Esophagus (tissue), 2 donors: ENCODE measurements at regions not wholly inside any gene's neighbourhood (a gene's known extent, or its start where the extent isn't known, plus 50 kb on each side); places are given as distances from the start of the nearest gene placed in this dataset.
A peak's percentile ranks its signal among the peaks of the same experiment; 100 is the strongest.

Experiments used
- H3K27ac ChIP-seq, 2 donors: one replicate each; pipeline ENCODE4 v1.5.1; 2013; ENCODE audit warnings: low read depth in 2 of 2, mild to moderate bottlenecking in 2 of 2, inconsistent platforms in 1 of 2, low read length in 1 of 2, moderate library complexity in 1 of 2
- H3K27me3 ChIP-seq, 2 donors: one replicate each; pipeline ENCODE4 v1.6.1; 2013; ENCODE audit warnings: low read length in 2 of 2, control low read depth in 1 of 2, mild to moderate bottlenecking in 1 of 2; ENCODE audit not compliant: insufficient read depth in 2 of 2, control insufficient read depth in 1 of 2
- H3K36me3 ChIP-seq, 2 donors: one replicate each; pipeline ENCODE4 v1.6.1; 2013; ENCODE audit warnings: low read length in 1 of 2; ENCODE audit not compliant: control insufficient read depth in 2 of 2, insufficient read depth in 2 of 2
- H3K4me1 ChIP-seq, 2 donors: one replicate each; pipeline ENCODE4 v1.6.1; 2013; ENCODE audit warnings: low read length in 1 of 2; ENCODE audit not compliant: control insufficient read depth in 2 of 2, insufficient read depth in 2 of 2
- H3K4me3 ChIP-seq, 2 donors: one replicate each; pipeline ENCODE4 v1.5.1; 2013; ENCODE audit warnings: low read length in 2 of 2, mild to moderate bottlenecking in 2 of 2, low read depth in 1 of 2, moderate library complexity in 1 of 2
- H3K9me3 ChIP-seq, 2 donors: one replicate each; pipeline ENCODE4 v1.6.1; 2013; ENCODE audit warnings: mild to moderate bottlenecking in 2 of 2, low read depth in 1 of 2, low read length in 1 of 2, moderate library complexity in 1 of 2; ENCODE audit not compliant: control insufficient read depth in 2 of 2, insufficient read depth in 1 of 2
- WGBS, 2 donors: extraction: QIAGEN DNeasy Blood & Tissue Kit; methylation state at CpG; one replicate each; pipeline ENCODE4 v1.1.7; 2013; 5-methylcytosine and 5-hydroxymethylcytosine counted together
- donor health status: healthy with polysubstance abuse.
- donor health status: Bipolar disorder and iron deficiency.

- H3K4me1 ChIP-seq, result no peaks in the 10 kb centered on the region
- H3K9me3 ChIP-seq, result no peaks in the 10 kb centered on the region
- no peak overlapping the region for H3K4me3 ChIP-seq
- no peaks in the 10 kb centered on the region for H3K36me3 ChIP-seq
- no peaks in the 10 kb centered on the region for H3K27me3 ChIP-seq
- H3K27ac ChIP-seq, result peak overlapping the region; percentile 35 to 36
- WGBS, 2 donors, result 47 to 51% methylated on average over 4 of the region's 4 CpGs
Observed at GRCh38 chr2:237181844-237182243, 96.2 kb downstream of the COPS8 start.

DNA sequence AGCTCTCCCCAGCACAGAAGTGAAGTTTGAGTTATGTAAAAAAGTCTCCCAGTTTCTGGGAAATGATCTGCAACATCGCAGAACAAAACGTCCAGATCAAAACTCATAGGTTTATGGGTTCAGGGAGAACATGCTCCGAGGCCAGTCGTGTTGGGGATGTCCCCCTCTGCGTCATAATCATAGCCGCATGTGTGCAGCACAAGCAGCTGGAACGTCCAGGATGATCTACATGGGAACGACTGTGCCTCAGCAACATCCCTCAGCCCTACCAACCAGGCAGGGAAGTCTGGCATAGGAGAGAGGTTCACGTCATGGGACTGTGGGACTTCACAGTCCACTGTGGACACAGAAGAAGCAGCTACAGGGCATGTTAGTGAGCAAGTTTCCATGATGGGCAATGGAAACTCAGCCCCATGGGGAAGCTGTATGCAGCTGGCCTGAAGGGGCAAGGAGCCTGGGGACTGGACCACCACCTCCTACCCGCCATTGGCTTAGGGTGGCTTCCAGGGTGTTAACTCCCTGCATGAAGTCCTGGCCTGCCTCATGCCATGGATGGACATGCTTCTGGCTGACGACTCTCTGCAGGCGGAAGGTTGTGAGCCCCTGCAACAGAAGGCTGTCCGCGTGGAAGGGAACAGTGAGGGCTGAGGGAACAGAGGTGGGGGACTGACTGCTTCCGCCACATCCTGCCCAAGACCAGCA is 96.9 kb downstream of the COPS8 start:
- 83 to 85% methylated on average over 15 of the region's 15 CpGs for WGBS, 2 donors

GRCh38 chr2:237184192-237184918 is 98.7 kb downstream of the COPS8 start:
- Histone ChIP-seq H3K4me3 (no peak overlapping the region), H3K27ac (no peak overlapping the region), H3K36me3 (no peaks in the 10 kb centered on the region), H3K4me1 (no peaks in the 10 kb centered on the region), H3K9me3 (no peaks in the 10 kb centered on the region), H3K27me3 (no peaks in the 10 kb centered on the region)
- 83 to 87% methylated on average over 14 of the region's 14 CpGs for WGBS, 2 donors

More for the DNA sequence above, 96.9 kb downstream of the COPS8 start:
- H3K9me3 ChIP-seq, result no peaks in the 10 kb centered on the region
- no peaks in the 10 kb centered on the region for H3K4me1 ChIP-seq
- H3K27ac ChIP-seq, result peak overlapping the region; percentile 8 to 44
- no peaks in the 10 kb centered on the region for H3K27me3 ChIP-seq
- no peaks in the 10 kb centered on the region for H3K36me3 ChIP-seq
- no peak overlapping the region for H3K4me3 ChIP-seq

- 69 to 76% methylated on average over 9 of the region's 9 CpGs for WGBS, 2 donors
- Histone ChIP-seq H3K4me3 (no peak overlapping the region), H3K27ac (no peak overlapping the region), H3K27me3 (no peaks in the 10 kb centered on the region), H3K9me3 (no peaks in the 10 kb centered on the region), H3K36me3 (no peaks in the 10 kb centered on the region), H3K4me1 (no peaks in the 10 kb centered on the region)
Observed at GRCh38 chr2:237184919-237185552, 99.3 kb downstream of the COPS8 start.

GRCh38 chr2:237185553-237185925 is 99.8 kb downstream of the COPS8 start:
- Histone ChIP-seq H3K27ac (no peak overlapping the region), H3K4me3 (no peak overlapping the region), H3K27me3 (no peaks in the 10 kb centered on the region), H3K36me3 (no peaks in the 10 kb centered on the region), H3K9me3 (no peaks in the 10 kb centered on the region), H3K4me1 (no peaks in the 10 kb centered on the region)
- WGBS, 2 donors, result 66% methylated on average over 7 of the region's 7 CpGs

GRCh38 chr2:237189799-237190198 is 104.1 kb downstream of the COPS8 start:
- WGBS, 2 donors, result 90% methylated on average over 5 of the region's 5 CpGs
- Histone ChIP-seq H3K27me3 (no peaks in the 10 kb centered on the region), H3K27ac (no peak overlapping the region), H3K9me3 (no peaks in the 10 kb centered on the region), H3K36me3 (no peaks in the 10 kb centered on the region), H3K4me3 (no peak overlapping the region), H3K4me1 (no peaks in the 10 kb centered on the region)

DNA sequence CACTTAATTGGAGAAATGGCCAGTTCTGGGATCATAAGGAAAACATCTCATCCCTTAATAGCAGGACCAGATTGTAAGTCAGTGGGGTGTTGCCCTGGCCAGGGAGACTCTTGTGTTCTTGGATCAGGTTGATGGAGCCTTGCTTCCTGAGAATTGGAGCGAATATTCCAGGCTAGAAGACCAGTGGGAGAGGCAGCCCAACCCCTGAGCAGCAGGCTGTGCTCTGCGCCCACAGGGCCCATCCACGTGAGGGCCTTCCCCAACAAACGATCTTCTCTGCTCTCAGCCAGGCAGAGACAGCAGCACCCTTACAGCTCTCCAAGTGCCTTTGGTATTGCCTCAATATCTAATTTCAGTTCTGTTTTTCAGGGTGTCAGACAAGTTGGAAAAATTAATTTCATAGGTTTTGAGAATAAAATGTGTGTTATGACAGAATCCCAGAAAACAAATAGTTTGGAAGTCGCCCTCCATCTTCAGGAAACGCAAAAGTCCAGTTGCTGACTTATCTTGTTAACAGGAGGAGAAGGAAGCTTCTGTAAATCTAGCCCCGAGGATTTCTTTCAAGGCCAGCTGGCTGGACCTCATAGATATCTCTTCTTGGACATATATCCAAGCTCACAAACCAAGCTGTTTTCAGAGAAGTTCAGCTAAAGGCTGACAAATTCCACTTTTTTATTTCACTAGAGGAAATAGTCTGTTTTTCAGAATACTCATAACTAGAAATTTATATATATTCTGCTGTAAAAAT is 105.5 kb downstream of the COPS8 start:
- Histone ChIP-seq H3K27me3 (no peaks in the 10 kb centered on the region), H3K4me1 (no peaks in the 10 kb centered on the region), H3K27ac (no peak overlapping the region), H3K9me3 (no peaks in the 10 kb centered on the region), H3K36me3 (no peaks in the 10 kb centered on the region), H3K4me3 (no peak overlapping the region)
- 61 to 69% methylated on average over 7 of the region's 7 CpGs for WGBS, 2 donors

DNA sequence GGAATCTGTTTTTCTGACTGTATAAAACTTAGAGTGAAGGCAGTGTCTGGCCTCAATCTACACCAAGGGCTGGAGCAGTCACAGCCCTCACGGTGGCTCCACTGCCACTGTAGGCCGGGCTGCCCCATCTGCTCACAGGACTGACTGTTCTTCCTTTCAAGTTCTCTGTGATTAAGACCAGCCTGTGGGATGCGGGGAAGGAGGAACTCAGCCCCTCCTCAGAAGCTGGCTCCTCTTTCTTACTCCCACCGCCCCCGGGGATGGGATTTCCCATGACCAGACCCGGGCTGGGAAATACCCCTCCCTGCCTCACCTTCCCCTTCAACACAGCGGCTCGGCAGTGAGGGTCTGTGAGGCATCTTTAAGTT is 106.0 kb downstream of the COPS8 start:
- 67 to 68% methylated on average over 8 of the region's 8 CpGs for WGBS, 2 donors
- Histone ChIP-seq H3K9me3 (no peaks in the 10 kb centered on the region), H3K27ac (peak overlapping the region in 1 of 2 donors; percentile 24), H3K36me3 (no peaks in the 10 kb centered on the region), H3K27me3 (no peaks in the 10 kb centered on the region), H3K4me1 (no peaks in the 10 kb centered on the region), H3K4me3 (no peak overlapping the region)

DNA sequence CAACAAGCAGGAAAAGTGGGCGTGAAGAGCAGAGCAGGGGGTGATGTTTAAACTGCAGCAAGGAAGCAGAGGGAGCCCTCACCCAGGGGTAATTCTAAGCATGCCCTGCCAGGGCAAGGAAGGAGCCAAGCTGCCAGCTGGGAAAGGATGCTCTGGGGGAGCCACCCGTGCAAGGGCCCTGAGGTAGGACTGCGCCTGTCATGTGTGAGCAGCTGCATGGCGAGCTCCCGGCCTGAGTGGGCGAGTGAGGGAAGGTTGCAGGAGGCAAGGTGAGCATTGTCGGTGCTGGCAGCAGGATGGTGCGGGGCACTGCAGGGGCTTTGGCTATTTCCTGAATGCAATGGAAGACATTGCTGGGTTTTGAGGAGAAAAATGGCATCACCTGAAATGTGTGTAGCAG is 107.2 kb downstream of the COPS8 start:
- no peak overlapping the region for H3K4me3 ChIP-seq
- H3K9me3 ChIP-seq, result no peaks in the 10 kb centered on the region
- no peaks in the 10 kb centered on the region for H3K36me3 ChIP-seq
- H3K27ac ChIP-seq, result no peak overlapping the region
- H3K27me3 ChIP-seq, result no peaks in the 10 kb centered on the region
- H3K4me1 ChIP-seq, result no peaks in the 10 kb centered on the region
- WGBS, 2 donors, result 85 to 93% methylated on average over 8 of the region's 8 CpGs
